Suprapubic skin (tissue), 4 donors: ENCODE measurements at regions not wholly inside any gene's neighbourhood (a gene's known extent, or its start where the extent isn't known, plus 50 kb on each side); places are given as distances from the start of the nearest gene placed in this dataset.

Source experiments
- CTCF ChIP-seq, 2 donors: fragments of 200-600 bp in 1 of 2; fragments of 450-650 bp in 1 of 2; sonication (generic) in 1 of 2; IDR thresholded peaks; one replicate each; pipeline ENCODE4 v1.5.1; 2016 to 2019; ENCODE audit warnings: antibody characterized with exemption in 2 of 2, mild to moderate bottlenecking in 1 of 2, moderate library complexity in 1 of 2
- EP300 ChIP-seq: sonication (generic); formaldehyde crosslinking; IDR thresholded peaks from one replicate; pipeline ENCODE4 v1.6.1; 2017; ENCODE audit warnings: antibody characterized with exemption
- POLR2A ChIP-seq, 2 donors: fragments of 450-650 bp; IDR thresholded peaks; one replicate each; pipeline ENCODE4 v1.6.1; 2017; ENCODE audit warnings: antibody characterized with exemption in 2 of 2, mild to moderate bottlenecking in 2 of 2, moderate library complexity in 2 of 2
- POLR2AphosphoS5 ChIP-seq, 3 donors: sonication (generic); formaldehyde crosslinking; IDR thresholded peaks; one replicate each; pipeline ENCODE4 v1.6.1; 2017; ENCODE audit warnings: antibody characterized with exemption in 3 of 3

- TF ChIP-seq CTCF (IDR thresholded peaks at IDR 0.05) (no peak), EP300 (no peak), POLR2A (IDR thresholded peaks at IDR 0.05) (no peak), POLR2AphosphoS5 (IDR thresholded peaks at IDR 0.05) (no peak)
These were observed 56.5 kb upstream of the ATP8A1 start for GRCh38 chr4:42713391-42713790.
